ENCODE measurements at regions not wholly inside any gene's neighbourhood (a gene's known extent, or its start where the extent isn't known, plus 50 kb on each side); places are given as distances from the start of the nearest gene placed in this dataset.
A peak's percentile ranks its signal among the peaks of the same experiment; 100 is the strongest.

GRCh38 chr13:106159295-106160195 lies 375.9 kb downstream of the EFNB2 start:
- DNase-seq = no peak

- DNase-seq = no peak
These were observed 379.0 kb downstream of the EFNB2 start for GRCh38 chr13:106156468-106156867.

- DNase-seq = no peak
These were observed 380.1 kb downstream of the EFNB2 start for GRCh38 chr13:106155411-106155810.

GRCh38 chr13:106153876-106154275 lies 381.6 kb downstream of the EFNB2 start:
- DNase-seq = no peak

GRCh38 chr13:106153041-106153440 lies 382.4 kb downstream of the EFNB2 start:
- DNase-seq = no peak

GRCh38 chr13:106152047-106152446 lies 383.4 kb downstream of the EFNB2 start:
- DNase-seq = no peak

- DNase-seq = no peak
These were observed 384.3 kb downstream of the EFNB2 start for GRCh38 chr13:106151056-106151699.

- no peak for DNase-seq
These were observed 389.2 kb downstream of the EFNB2 start for GRCh38 chr13:106145997-106146864.

GRCh38 chr13:106145070-106145469 lies 390.4 kb downstream of the EFNB2 start:
- no peak for DNase-seq

GRCh38 chr13:106143930-106144709 lies 391.3 kb downstream of the EFNB2 start:
- peak; percentile 79 for DNase-seq

- DNase-seq = no peak
These were observed 392.1 kb downstream of the EFNB2 start for GRCh38 chr13:106143392-106143791.

GRCh38 chr13:106140476-106140875 lies 395.0 kb downstream of the EFNB2 start:
- no peak for DNase-seq

GRCh38 chr13:106139942-106140341 lies 395.5 kb downstream of the EFNB2 start:
- DNase-seq = no peak

- no peak for DNase-seq
These were observed 396.1 kb downstream of the EFNB2 start for GRCh38 chr13:106139377-106139776.

- DNase-seq = no peak
These were observed 396.8 kb downstream of the EFNB2 start for GRCh38 chr13:106138620-106139019.

- no peak for DNase-seq
These were observed 402.4 kb downstream of the EFNB2 start for GRCh38 chr13:106133025-106133424.

GRCh38 chr13:106132216-106132615 lies 403.2 kb downstream of the EFNB2 start:
- no peak for DNase-seq

GRCh38 chr13:106129993-106130392 lies 405.5 kb downstream of the EFNB2 start:
- no peak for DNase-seq

- peak; percentile 28 for DNase-seq
These were observed 406.2 kb downstream of the EFNB2 start for GRCh38 chr13:106129273-106129672.

- no peak for DNase-seq
These were observed 413.2 kb downstream of the EFNB2 start for GRCh38 chr13:106122234-106122633.

- DNase-seq = no peak
These were observed 414.2 kb downstream of the EFNB2 start for GRCh38 chr13:106121173-106121754.

- DNase-seq = no peak
These were observed 416.5 kb downstream of the EFNB2 start for GRCh38 chr13:106118996-106119395.

All from NCI-H1105 (cell line).